PFSK-1 (cell line): ENCODE measurements at regions not wholly inside any gene's neighbourhood (a gene's known extent, or its start where the extent isn't known, plus 50 kb on each side); places are given as distances from the start of the nearest gene placed in this dataset.

Experiments used
- POLR2AphosphoS5 ChIP-seq: IDR thresholded peaks from 2 replicates; pipeline ENCODE4 v1.6.1; 2012; ENCODE audit warnings: low read depth, mild to moderate bottlenecking, control low read depth, low read length, moderate library complexity
- TAF1 ChIP-seq: IDR thresholded peaks from 2 replicates; pipeline ENCODE4 v1.6.1; 2012; ENCODE audit warnings: low read length, control low read depth, borderline replicate concordance; ENCODE audit not compliant: insufficient read depth
- TF ChIP-seq, protein P1 (sequence below), 2 experiments: IDR thresholded peaks; 2 replicates each; pipeline versions ENCODE4 v1.6.1 to v1.8.0; 2011 to 2012; ENCODE audit warnings: low read depth in 2 of 2, low read length in 2 of 2, control low read depth in 1 of 2, inconsistent platforms in 1 of 2, mild to moderate bottlenecking in 1 of 2, moderate library complexity in 1 of 2; ENCODE audit not compliant: insufficient read depth in 1 of 2

GRCh38 chr14:98437113-98437512, 834.9 kb downstream of the BCL11B start:
- no peak for TF ChIP-seq POLR2AphosphoS5
- TF ChIP-seq, protein P1, sequence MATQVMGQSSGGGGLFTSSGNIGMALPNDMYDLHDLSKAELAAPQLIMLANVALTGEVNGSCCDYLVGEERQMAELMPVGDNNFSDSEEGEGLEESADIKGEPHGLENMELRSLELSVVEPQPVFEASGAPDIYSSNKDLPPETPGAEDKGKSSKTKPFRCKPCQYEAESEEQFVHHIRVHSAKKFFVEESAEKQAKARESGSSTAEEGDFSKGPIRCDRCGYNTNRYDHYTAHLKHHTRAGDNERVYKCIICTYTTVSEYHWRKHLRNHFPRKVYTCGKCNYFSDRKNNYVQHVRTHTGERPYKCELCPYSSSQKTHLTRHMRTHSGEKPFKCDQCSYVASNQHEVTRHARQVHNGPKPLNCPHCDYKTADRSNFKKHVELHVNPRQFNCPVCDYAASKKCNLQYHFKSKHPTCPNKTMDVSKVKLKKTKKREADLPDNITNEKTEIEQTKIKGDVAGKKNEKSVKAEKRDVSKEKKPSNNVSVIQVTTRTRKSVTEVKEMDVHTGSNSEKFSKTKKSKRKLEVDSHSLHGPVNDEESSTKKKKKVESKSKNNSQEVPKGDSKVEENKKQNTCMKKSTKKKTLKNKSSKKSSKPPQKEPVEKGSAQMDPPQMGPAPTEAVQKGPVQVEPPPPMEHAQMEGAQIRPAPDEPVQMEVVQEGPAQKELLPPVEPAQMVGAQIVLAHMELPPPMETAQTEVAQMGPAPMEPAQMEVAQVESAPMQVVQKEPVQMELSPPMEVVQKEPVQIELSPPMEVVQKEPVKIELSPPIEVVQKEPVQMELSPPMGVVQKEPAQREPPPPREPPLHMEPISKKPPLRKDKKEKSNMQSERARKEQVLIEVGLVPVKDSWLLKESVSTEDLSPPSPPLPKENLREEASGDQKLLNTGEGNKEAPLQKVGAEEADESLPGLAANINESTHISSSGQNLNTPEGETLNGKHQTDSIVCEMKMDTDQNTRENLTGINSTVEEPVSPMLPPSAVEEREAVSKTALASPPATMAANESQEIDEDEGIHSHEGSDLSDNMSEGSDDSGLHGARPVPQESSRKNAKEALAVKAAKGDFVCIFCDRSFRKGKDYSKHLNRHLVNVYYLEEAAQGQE (IDR thresholded peaks at IDR 0.05; ENCODE audit: insufficient read depth in 1 of 2, low read depth in 2 of 2, low read length in 2 of 2) = no peak
- TF ChIP-seq TAF1 = no peak
